ENCODE measurements at regions not wholly inside any gene's neighbourhood (a gene's known extent, or its start where the extent isn't known, plus 50 kb on each side); places are given as distances from the start of the nearest gene placed in this dataset.
"Not testable (repeated sequence)": the region's sequence is repeated elsewhere in the genome, so short reads cannot be mapped to it uniquely, and the experiment has no call there.

GRCh38 chr22:11270981-11271380 is 4257.0 kb upstream of the OR11H1 start:
- TF ChIP-seq CEBPB (IDR thresholded peaks at IDR 0.05; ENCODE audit: borderline replicate concordance, low read depth, low read length); ARID3A (IDR thresholded peaks at IDR 0.05; ENCODE audit: low read depth, low read length); ZNF576 (CRISPR knock-in tag; IDR thresholded peaks at IDR 0.05); HHEX (CRISPR knock-in tag; IDR thresholded peaks at IDR 0.05); PRDM4 (CRISPR knock-in tag; IDR thresholded peaks at IDR 0.05; ENCODE audit: borderline replicate concordance); CBX5 (CRISPR knock-in tag; IDR thresholded peaks at IDR 0.05; ENCODE audit: borderline replicate concordance); ATF6 (CRISPR knock-in tag; conservative IDR thresholded peaks at IDR 0.05); CTCF (CRISPR knock-in tag; IDR thresholded peaks at IDR 0.05): not testable (repeated sequence)
